SKM-1 (cell line): ENCODE measurements at regions not wholly inside any gene's neighbourhood (a gene's known extent, or its start where the extent isn't known, plus 50 kb on each side); places are given as distances from the start of the nearest gene placed in this dataset.

ENCODE experiments used
- DNase-seq: peaks from one replicate; lab custom pipeline; 2025; ENCODE audit not compliant: unreplicated experiment; lab: John Stamatoyannopoulos, UW

GRCh38 chr4:4694827-4695226 is 153.0 kb upstream of the STX18 start:
- DNase-seq: no peak

- DNase-seq: no peak
Observed at GRCh38 chr4:4694296-4694772, 152.5 kb upstream of the STX18 start.

GRCh38 chr4:4693755-4694295 is 152.0 kb upstream of the STX18 start:
- DNase-seq: peak; percentile 11

GRCh38 chr4:4693258-4693657 is 151.4 kb upstream of the STX18 start:
- peak; percentile 52 for DNase-seq

- no peak for DNase-seq
Observed at GRCh38 chr4:4690854-4691253, 149.0 kb upstream of the STX18 start.

- no peak for DNase-seq
Observed at GRCh38 chr4:4689694-4690440, 148.0 kb upstream of the STX18 start.

- no peak for DNase-seq
Observed at GRCh38 chr4:4687935-4688727, 146.3 kb upstream of the STX18 start.

GRCh38 chr4:4687100-4687499 is 145.3 kb upstream of the STX18 start:
- no peak for DNase-seq

- DNase-seq: no peak
Observed at GRCh38 chr4:4685810-4686795, 144.3 kb upstream of the STX18 start.

- DNase-seq: no peak
Observed at GRCh38 chr4:4681653-4682052, 139.8 kb upstream of the STX18 start.

- DNase-seq: no peak
Observed at GRCh38 chr4:4680758-4681157, 138.9 kb upstream of the STX18 start.

GRCh38 chr4:4680243-4680642 is 138.4 kb upstream of the STX18 start:
- no peak for DNase-seq

- DNase-seq: peak; percentile 47
Observed at GRCh38 chr4:4677556-4678522, 136.0 kb upstream of the STX18 start.

GRCh38 chr4:4675641-4676040 is 133.8 kb upstream of the STX18 start:
- DNase-seq: no peak

- DNase-seq: no peak
Observed at GRCh38 chr4:4675051-4675581, 133.3 kb upstream of the STX18 start.

- no peak for DNase-seq
Observed at GRCh38 chr4:4673070-4673469, 131.2 kb upstream of the STX18 start.

GRCh38 chr4:4672402-4672801 is 130.6 kb upstream of the STX18 start:
- no peak for DNase-seq

GRCh38 chr4:4671774-4672349 is 130.0 kb upstream of the STX18 start:
- no peak for DNase-seq

- no peak for DNase-seq
Observed at GRCh38 chr4:4670869-4671268, 129.0 kb upstream of the STX18 start.
